ENCODE measurements at regions not wholly inside any gene's neighbourhood (a gene's known extent, or its start where the extent isn't known, plus 50 kb on each side); places are given as distances from the start of the nearest gene placed in this dataset.

GRCh38 chr7:21370283-21370982, 57.5 kb upstream of the SP4 start:
- no peak for TF ChIP-seq CTCF (IDR thresholded peaks at IDR 0.05; ENCODE audit: control extremely low read depth, extremely low read depth, low read depth, missing control alignments)
- POLR2A ChIA-PET: no interaction called here
- DNase-seq (ENCODE audit: extremely low spot score): no peak
- CTCF ChIA-PET: interaction anchor here (1.3 kb wide), 2 partner anchors 13 to 15 kb away, joined by 3 read pairs; no protein-coding TSS in a partner anchor

GRCh38 chr7:21371360-21371759, 56.5 kb upstream of the SP4 start:
- CTCF ChIA-PET: interaction anchor here (1.3 kb wide), 2 partner anchors 14 to 16 kb away, joined by 3 read pairs; no protein-coding TSS in a partner anchor
- no peak for DNase-seq (ENCODE audit: extremely low spot score)
- POLR2A ChIA-PET: interaction anchor here (0.6 kb wide), 1 partner anchor 1148 kb away, joined by 3 read pairs; no protein-coding TSS in a partner anchor
- TF ChIP-seq CTCF (IDR thresholded peaks at IDR 0.05; ENCODE audit: control extremely low read depth, extremely low read depth, low read depth, missing control alignments): no peak

GRCh38 chr7:21373031-21373430, 54.9 kb upstream of the SP4 start:
- CTCF ChIA-PET: no interaction called here
- no peak for DNase-seq (ENCODE audit: extremely low spot score)
- POLR2A ChIA-PET: no interaction called here
- TF ChIP-seq CTCF (IDR thresholded peaks at IDR 0.05; ENCODE audit: control extremely low read depth, extremely low read depth, low read depth, missing control alignments): no peak

- ChIA-PET POLR2A (no interaction called here), CTCF (interaction anchor here (1.0 to 1.6 kb wide), 4 partner anchors 10 to 47 kb away, joined by 3 to 6 read pairs (median 3); no protein-coding TSS in a partner anchor)
- no peak for TF ChIP-seq CTCF (IDR thresholded peaks at IDR 0.05; ENCODE audit: control extremely low read depth, extremely low read depth, low read depth, missing control alignments)
Observed at GRCh38 chr7:21374134-21374533, 53.7 kb upstream of the SP4 start.

GRCh38 chr7:21377545-21377944, 50.3 kb upstream of the SP4 start:
- no peak for TF ChIP-seq CTCF (IDR thresholded peaks at IDR 0.05; ENCODE audit: control extremely low read depth, extremely low read depth, low read depth, missing control alignments)
- DNase-seq (ENCODE audit: extremely low spot score): no peak
- CTCF ChIA-PET: interaction anchor here (1.1 to 2.3 kb wide), 2 partner anchors 18 to 19 kb away, joined by 3 to 6 read pairs; no protein-coding TSS in a partner anchor
- POLR2A ChIA-PET: no interaction called here

More at GRCh38 chr7:21374134-21374533, 53.7 kb upstream of the SP4 start:
- no peak for DNase-seq (ENCODE audit: extremely low spot score)
